Testis (tissue), 2 donors: ENCODE measurements at regions not wholly inside any gene's neighbourhood (a gene's known extent, or its start where the extent isn't known, plus 50 kb on each side); places are given as distances from the start of the nearest gene placed in this dataset.
"Not testable (repeated sequence)": the region's sequence is repeated elsewhere in the genome, so short reads cannot be mapped to it uniquely, and the experiment has no call there.

Source experiments
- DNase-seq: peaks from one replicate; pipeline ENCODE4 v3.0.0-alpha.2; 2019
- H3K27ac ChIP-seq, 2 donors: fragments of 200-600 bp; sonication (generic); one replicate each; pipeline ENCODE4 v1.5.1; 2019
- H3K27me3 ChIP-seq: fragments of 200-600 bp; sonication (generic); one replicate; pipeline ENCODE4 v1.5.1; 2019
- H3K36me3 ChIP-seq: fragments of 200-600 bp; sonication (generic); one replicate; pipeline ENCODE4 v1.5.1; 2017; ENCODE audit warnings: low read depth; ENCODE audit errors: missing control alignments
- H3K4me1 ChIP-seq: fragments of 200-600 bp; sonication (generic); one replicate; pipeline ENCODE4 v1.5.1; 2019
- H3K4me3 ChIP-seq, 2 donors: fragments of 200-600 bp; sonication (generic); one replicate each; pipeline ENCODE4 v1.5.1; 2017 to 2019
- H3K9me3 ChIP-seq: fragments of 200-600 bp; sonication (generic); one replicate; pipeline ENCODE4 v1.5.1; 2017
- CTCF ChIP-seq, 3 experiments: fragments of 450-650 bp in 2 of 3; fragments of 200-600 bp in 1 of 3; sonication (generic) in 1 of 3; IDR thresholded peaks; one replicate each; pipeline ENCODE4 v1.5.1; 2016 to 2019; ENCODE audit warnings: antibody characterized with exemption in 3 of 3, mild to moderate bottlenecking in 2 of 3, moderate library complexity in 1 of 3
- POLR2A ChIP-seq: fragments of 450-650 bp; IDR thresholded peaks from one replicate; pipeline ENCODE4 v1.6.1; 2017; ENCODE audit warnings: antibody characterized with exemption, mild to moderate bottlenecking, moderate library complexity
- WGBS, 2 donors: methylation state at CpG; one replicate each; pipeline ENCODE4 v1.1.5; 2018; 5-methylcytosine and 5-hydroxymethylcytosine counted together
- intact Hi-C: fragments of 100-400 bp; cut with DNase I; formaldehyde crosslinking; loops from one replicate; pipeline ENCODE4 v1.15.1; 2023; ENCODE audit warnings: low total_unique reads

GRCh38 chr2:143994961-143995360, 525.0 kb downstream of the ZEB2 start:
- TF ChIP-seq POLR2A (no peak), CTCF (IDR thresholded peaks at IDR 0.05) (no peak)
- Histone ChIP-seq H3K4me1 (no peaks in the 10 kb centered on the region), H3K4me3 (no peak overlapping the region), H3K36me3 (no peaks in the 10 kb centered on the region), H3K27ac (no peak overlapping the region), H3K9me3 (no peaks in the 10 kb centered on the region), H3K27me3 (no peaks in the 10 kb centered on the region)
- DNase-seq: no peak
- intact Hi-C loops: no loop called here
- 85 to 96% methylated on average over 1 of the region's 1 CpG for WGBS, 2 donors

GRCh38 chr2:143991596-143991995, 528.3 kb downstream of the ZEB2 start:
- H3K4me3 ChIP-seq, DNase-seq, H3K36me3 ChIP-seq, intact Hi-C loops, H3K27me3 ChIP-seq, H3K9me3 ChIP-seq, H3K27ac ChIP-seq, H3K4me1 ChIP-seq: not testable (repeated sequence)
- whole genome bisulfite sequencing, 2 donors: 94% methylated on average over 30 of the region's 30 CpGs; no CpG with 5 or more reads in 1 of the 2 donors

- intact Hi-C loops: no loop called here
- no peaks in the 10 kb centered on the region for H3K27me3 ChIP-seq
- H3K4me3 ChIP-seq: no peak overlapping the region
- no peaks in the 10 kb centered on the region for H3K9me3 ChIP-seq
- no peak for DNase-seq
- no peak overlapping the region for H3K27ac ChIP-seq
- 80 to 95% methylated on average over 1 of the region's 1 CpG for WGBS, 2 donors
- no peaks in the 10 kb centered on the region for H3K4me1 ChIP-seq
- no peaks in the 10 kb centered on the region for H3K36me3 ChIP-seq
- no peak for TF ChIP-seq CTCF (IDR thresholded peaks at IDR 0.05)
- TF ChIP-seq POLR2A: no peak
Observed at GRCh38 chr2:143988082-143988481, 531.8 kb downstream of the ZEB2 start.

- intact Hi-C loops: no loop called here
Observed at GRCh38 chr2:143981428-143981827, 538.5 kb downstream of the ZEB2 start.

GRCh38 chr2:143977356-143977755, 542.6 kb downstream of the ZEB2 start:
- Histone ChIP-seq H3K36me3 (no peaks in the 10 kb centered on the region), H3K27me3 (no peaks in the 10 kb centered on the region), H3K4me3 (no peak overlapping the region), H3K9me3 (no peaks in the 10 kb centered on the region), H3K4me1 (no peaks in the 10 kb centered on the region), H3K27ac (no peak overlapping the region)
- WGBS, 2 donors: 93 to 97% methylated on average over 6 of the region's 6 CpGs
- no peak for TF ChIP-seq CTCF (IDR thresholded peaks at IDR 0.05)
- no peak for TF ChIP-seq POLR2A
- intact Hi-C loops: no loop called here
- no peak for DNase-seq

More at GRCh38 chr2:143981428-143981827, 538.5 kb downstream of the ZEB2 start:
- H3K9me3 ChIP-seq: no peaks in the 10 kb centered on the region
- 94 to 97% methylated on average over 2 of the region's 2 CpGs for WGBS, 2 donors
- no peaks in the 10 kb centered on the region for H3K36me3 ChIP-seq
- no peak for DNase-seq
- H3K27me3 ChIP-seq: no peaks in the 10 kb centered on the region
- H3K4me3 ChIP-seq: no peak overlapping the region
- no peaks in the 10 kb centered on the region for H3K4me1 ChIP-seq
- no peak for TF ChIP-seq POLR2A
- no peak for TF ChIP-seq CTCF (IDR thresholded peaks at IDR 0.05)
- no peak overlapping the region for H3K27ac ChIP-seq
